HG02763 (cell line): ENCODE measurements at regions not wholly inside any gene's neighbourhood (a gene's known extent, or its start where the extent isn't known, plus 50 kb on each side); places are given as distances from the start of the nearest gene placed in this dataset.

Source experiments
- ATAC-seq: cut with Tn5 transposase; IDR thresholded peaks from one replicate; pipeline ENCODE4 v1.9.1; 2021; ENCODE audit warnings: mild to moderate bottlenecking, moderate library complexity; ENCODE audit not compliant: unreplicated experiment

DNA sequence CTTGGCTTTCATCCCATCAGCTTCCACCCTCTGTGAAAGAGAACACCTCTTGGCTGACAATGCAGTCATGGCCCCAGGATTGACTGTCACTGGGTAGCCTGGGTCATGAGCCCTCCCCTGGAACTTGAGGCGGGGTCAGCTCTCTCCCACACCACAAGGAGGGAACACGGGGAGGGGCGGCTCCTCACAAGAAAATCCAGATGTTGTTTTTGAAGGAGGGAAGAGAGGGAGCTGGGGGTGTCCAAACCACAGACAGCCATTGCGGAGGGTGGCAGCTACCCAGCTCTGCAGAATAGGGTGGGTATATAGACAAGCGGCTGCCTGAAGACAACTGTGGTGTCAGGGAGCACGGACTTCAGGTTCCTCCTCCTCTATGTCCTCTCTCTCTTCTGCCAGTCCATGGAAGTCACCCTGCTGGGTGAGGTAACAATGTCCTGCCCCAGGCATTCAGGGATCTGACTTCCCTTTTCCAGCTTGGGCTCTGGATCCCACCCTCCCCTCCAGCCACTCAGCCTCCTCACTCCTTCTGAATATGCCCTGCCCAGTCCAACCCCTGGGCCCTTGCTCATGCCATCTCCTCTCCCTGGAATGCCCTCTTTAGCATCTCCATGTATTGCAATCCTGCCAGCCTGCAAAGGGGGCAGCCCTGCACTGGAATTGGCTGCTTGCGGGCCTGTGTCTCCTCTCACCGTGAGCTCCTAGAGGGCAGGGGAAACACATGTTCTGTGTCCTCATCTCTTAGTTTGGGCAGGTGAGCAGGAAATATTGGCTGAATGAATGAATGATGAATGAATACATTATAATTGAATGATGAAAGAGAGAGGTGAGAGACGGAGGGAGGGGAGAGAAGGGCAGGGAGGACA is 60.9 kb upstream of the RUNX3 start:
- ATAC-seq, result no peak

DNA sequence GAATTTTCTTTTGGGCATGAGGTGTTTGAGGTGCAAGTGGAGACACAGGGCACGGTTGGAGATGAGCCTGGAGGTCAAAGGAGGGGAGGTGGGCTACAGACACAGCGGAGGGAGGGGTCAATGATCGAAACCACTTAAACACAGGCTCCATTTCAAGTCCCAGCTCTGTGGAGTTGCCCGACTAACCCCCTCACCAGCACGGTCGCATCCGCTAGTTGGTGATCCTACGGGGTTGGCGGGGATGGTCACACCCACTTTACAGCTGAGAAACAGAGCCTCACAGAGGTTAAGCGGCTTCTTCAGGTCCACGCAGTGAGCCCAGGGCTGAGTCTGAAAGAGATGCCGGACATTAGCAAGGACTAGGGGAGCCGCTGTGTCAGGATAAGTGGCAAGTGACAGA is 60.1 kb upstream of the RUNX3 start:
- no peak for ATAC-seq

GRCh38 chr1:24989082-24989481 is 59.0 kb upstream of the RUNX3 start:
- no peak for ATAC-seq

DNA sequence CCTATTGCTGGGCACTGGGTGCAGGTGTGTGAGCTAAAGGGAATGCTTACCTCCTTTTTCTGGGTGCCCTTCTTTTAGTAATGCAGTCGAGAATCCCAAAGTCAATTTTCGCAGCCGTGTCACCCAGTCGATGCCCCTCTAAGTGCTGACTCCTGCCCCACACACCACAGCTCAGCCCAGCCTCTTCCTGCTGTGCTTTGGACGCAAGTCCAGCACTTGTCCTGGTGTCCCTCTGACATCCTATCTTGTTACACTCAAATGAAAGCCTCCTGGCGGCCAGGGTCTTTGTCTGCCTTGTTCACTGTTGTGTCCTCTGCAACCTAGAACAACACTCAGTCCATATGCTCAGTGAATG is 58.5 kb upstream of the RUNX3 start:
- ATAC-seq, result no peak

- no peak for ATAC-seq
These were observed 57.9 kb upstream of the RUNX3 start for GRCh38 chr1:24987875-24988557.

- no peak for ATAC-seq
These were observed 57.3 kb upstream of the RUNX3 start for GRCh38 chr1:24987424-24987823.

DNA sequence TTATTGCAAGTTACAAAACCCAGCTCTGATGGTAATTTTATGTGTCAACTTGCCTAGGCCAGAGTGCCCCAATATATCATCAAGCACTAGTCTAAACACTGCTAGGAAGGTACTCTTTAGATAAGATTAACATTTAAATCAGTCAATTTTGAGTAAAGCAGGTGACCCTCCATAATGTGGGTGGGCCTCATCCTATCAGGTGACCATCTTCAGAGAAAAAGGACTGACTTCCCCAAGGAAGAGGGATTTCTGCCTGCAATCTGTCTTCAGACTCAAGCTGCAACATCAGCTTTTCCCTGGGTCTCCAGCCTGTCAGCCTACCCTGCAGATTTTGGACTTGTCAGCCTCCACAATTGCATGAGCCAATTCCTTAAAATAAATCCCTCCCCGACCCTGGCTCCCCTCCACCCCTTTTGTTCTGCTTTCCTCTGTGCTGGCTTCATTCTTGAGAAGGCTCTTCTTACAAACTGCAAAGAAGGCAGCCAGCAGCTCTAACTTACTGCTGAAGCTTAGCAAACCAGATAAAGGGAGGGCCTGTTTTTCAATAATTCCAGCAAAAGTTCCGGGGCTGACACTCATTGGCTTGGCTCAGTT is 56.4 kb upstream of the RUNX3 start:
- ATAC-seq, result no peak

- ATAC-seq, result no peak
These were observed 55.7 kb upstream of the RUNX3 start for GRCh38 chr1:24985737-24986136.

DNA sequence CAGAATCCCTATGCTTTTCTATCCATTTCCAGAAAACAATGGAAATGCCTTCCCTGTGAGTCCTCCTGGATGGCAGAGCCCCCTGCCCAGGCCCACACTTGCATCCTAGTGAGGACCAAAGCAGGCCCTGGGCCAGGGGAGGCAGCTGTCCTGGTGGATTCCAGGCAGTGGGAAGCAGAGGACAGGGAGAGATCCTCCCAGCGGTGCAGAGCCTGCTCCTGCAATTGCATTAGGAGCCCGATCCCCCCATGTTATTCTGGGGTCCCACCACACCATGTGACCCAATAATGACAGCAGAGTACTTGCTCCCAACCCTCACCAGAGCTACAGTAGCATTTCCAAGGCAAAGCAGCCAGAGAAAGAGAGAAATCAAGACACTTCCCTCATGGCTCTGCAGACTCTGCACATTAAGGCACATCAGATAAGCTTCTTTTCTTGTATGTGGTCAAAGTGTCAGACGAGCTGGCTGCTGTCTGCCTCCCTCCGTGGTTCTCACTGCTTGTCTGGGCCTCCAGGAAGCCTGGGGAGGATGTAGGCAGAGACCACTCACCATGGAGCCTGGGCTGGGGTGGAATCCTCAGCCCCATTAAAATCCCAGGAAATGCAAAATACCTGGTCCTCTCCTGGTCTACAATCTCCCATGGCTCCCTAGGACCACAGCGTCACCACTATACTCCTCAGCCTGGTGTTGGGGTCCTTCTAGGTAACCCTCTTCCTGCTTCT is 54.9 kb upstream of the RUNX3 start:
- ATAC-seq, result no peak

DNA sequence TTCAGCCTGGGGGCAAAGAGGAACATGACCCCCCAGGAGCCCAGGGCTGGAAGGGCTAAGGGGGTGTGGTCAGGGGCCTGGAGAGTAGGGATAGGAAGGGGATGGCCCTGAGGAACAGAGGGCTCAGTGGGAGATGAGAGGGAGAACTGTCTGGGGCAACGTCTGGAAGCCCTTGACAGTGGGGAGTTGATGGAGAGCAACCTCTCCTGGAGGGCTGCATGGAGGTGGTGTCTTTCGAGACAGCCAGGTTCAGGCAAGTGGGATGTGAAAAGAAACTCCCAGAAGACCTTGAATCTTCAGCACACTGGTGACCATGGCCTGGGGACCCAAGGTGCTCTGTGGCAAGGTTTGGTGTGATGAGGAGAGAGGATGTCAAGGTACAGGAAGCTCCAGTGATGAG is 54.2 kb upstream of the RUNX3 start:
- no peak for ATAC-seq

DNA sequence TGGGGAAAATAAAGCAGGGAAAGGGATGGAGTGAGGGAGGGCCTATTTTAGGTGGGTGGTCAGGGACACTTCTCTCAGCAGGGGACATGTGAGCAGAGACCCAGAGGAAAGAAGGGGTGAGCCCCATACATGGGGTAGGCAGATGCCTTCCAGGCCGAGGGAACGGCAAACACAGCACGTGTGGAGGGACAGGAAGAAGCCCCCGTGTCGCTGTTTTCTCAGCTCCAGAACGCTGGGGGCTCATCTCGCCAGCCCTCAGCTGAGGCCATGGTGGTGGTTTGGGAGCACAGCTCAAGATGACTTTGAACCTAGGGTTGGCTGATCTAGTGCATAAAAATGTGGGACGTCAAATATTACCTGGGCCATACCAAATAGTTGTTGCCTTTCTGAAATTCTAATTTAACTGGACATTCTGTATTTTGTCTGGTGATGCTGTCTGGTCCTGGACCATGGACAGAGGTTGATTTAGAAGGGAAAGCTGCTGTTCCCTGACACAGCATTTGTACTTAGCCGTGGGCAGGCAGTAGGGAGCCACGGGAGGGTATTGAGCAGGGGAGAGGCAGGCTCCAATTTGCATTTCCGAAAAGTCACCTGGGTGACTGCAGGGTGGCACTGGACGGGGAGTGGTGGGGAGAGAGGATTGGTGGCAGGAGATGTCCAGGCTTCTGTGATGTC is 53.1 kb upstream of the RUNX3 start:
- no peak for ATAC-seq

- no peak for ATAC-seq
These were observed 51.5 kb upstream of the RUNX3 start for GRCh38 chr1:24981631-24982005.

GRCh38 chr1:24980836-24981630 is 51.0 kb upstream of the RUNX3 start:
- no peak for ATAC-seq
